ENCODE measurements at regions not wholly inside any gene's neighbourhood (a gene's known extent, or its start where the extent isn't known, plus 50 kb on each side); places are given as distances from the start of the nearest gene placed in this dataset.

DNA sequence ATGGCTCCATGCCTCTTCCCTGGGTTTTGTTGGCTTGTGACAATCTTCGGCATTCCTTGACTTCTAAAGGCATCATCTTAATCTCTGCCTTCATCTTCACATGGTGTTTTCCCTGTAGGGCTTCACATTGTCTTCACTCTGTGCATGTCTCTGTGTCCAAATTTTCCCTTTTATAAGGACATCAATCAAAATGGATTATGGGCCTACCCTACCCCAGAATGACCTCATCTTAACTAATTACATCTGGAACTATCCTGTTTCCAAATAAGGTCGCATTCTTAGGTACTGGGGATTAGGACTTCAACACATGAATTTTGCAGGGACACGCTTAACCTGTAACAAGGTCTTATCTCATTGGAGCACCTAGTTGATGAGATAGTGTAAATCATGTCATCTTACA, 290.3 kb upstream of the KLF12 start:
- TF ChIP-seq, protein P1, sequence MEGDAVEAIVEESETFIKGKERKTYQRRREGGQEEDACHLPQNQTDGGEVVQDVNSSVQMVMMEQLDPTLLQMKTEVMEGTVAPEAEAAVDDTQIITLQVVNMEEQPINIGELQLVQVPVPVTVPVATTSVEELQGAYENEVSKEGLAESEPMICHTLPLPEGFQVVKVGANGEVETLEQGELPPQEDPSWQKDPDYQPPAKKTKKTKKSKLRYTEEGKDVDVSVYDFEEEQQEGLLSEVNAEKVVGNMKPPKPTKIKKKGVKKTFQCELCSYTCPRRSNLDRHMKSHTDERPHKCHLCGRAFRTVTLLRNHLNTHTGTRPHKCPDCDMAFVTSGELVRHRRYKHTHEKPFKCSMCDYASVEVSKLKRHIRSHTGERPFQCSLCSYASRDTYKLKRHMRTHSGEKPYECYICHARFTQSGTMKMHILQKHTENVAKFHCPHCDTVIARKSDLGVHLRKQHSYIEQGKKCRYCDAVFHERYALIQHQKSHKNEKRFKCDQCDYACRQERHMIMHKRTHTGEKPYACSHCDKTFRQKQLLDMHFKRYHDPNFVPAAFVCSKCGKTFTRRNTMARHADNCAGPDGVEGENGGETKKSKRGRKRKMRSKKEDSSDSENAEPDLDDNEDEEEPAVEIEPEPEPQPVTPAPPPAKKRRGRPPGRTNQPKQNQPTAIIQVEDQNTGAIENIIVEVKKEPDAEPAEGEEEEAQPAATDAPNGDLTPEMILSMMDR (IDR thresholded peaks at IDR 0.05), result no peak
- no peak for TF ChIP-seq POLR2A (IDR thresholded peaks at IDR 0.05; ENCODE audit: low read depth)
- TF ChIP-seq POLR2AphosphoS5 (IDR thresholded peaks at IDR 0.05), result no peak
